ENCODE measurements at regions not wholly inside any gene's neighbourhood (a gene's known extent, or its start where the extent isn't known, plus 50 kb on each side); places are given as distances from the start of the nearest gene placed in this dataset.

GRCh38 chr6:14505401-14505800, 387.8 kb downstream of the CD83 start:
- TF ChIP-seq CTCF (IDR thresholded peaks at IDR 0.05) (no peak), POLR2A (IDR thresholded peaks at IDR 0.05) (no peak), EP300 (IDR thresholded peaks at IDR 0.05; ENCODE audit: low read depth) (no peak)
